ENCODE measurements at regions not wholly inside any gene's neighbourhood (a gene's known extent, or its start where the extent isn't known, plus 50 kb on each side); places are given as distances from the start of the nearest gene placed in this dataset.

GRCh38 chr4:163582703-163583102 is 88.2 kb downstream of the TMA16 start:
- no peak for DNase-seq

- no peak for DNase-seq
Observed at GRCh38 chr4:163587867-163588266, 93.4 kb downstream of the TMA16 start.

GRCh38 chr4:163588532-163588931 is 94.0 kb downstream of the TMA16 start:
- DNase-seq, result no peak

GRCh38 chr4:163590103-163590502 is 95.6 kb downstream of the TMA16 start:
- no peak for DNase-seq

GRCh38 chr4:163590619-163591264 is 96.3 kb downstream of the TMA16 start:
- no peak for DNase-seq

GRCh38 chr4:163591614-163592020 is 97.1 kb downstream of the TMA16 start:
- DNase-seq, result no peak

- DNase-seq, result no peak
Observed at GRCh38 chr4:163592212-163592611, 97.7 kb downstream of the TMA16 start.

GRCh38 chr4:163595580-163595979 is 101.1 kb downstream of the TMA16 start:
- DNase-seq, result no peak

- DNase-seq, result no peak
Observed at GRCh38 chr4:163598028-163598427, 103.5 kb downstream of the TMA16 start.

GRCh38 chr4:163598489-163598888 is 104.0 kb downstream of the TMA16 start:
- DNase-seq, result no peak

GRCh38 chr4:163600727-163601126 is 106.2 kb downstream of the TMA16 start:
- no peak for DNase-seq

GRCh38 chr4:163603257-163603656 is 108.8 kb downstream of the TMA16 start:
- no peak for DNase-seq

GRCh38 chr4:163606896-163607691 is 112.6 kb downstream of the TMA16 start:
- no peak for DNase-seq

GRCh38 chr4:163609019-163609418 is 114.5 kb downstream of the TMA16 start:
- no peak for DNase-seq

- DNase-seq, result no peak
Observed at GRCh38 chr4:163610648-163611047, 116.2 kb downstream of the TMA16 start.

- no peak for DNase-seq
Observed at GRCh38 chr4:163611182-163611581, 116.7 kb downstream of the TMA16 start.

- no peak for DNase-seq
Observed at GRCh38 chr4:163611784-163612445, 117.4 kb downstream of the TMA16 start.

- no peak for DNase-seq
Observed at GRCh38 chr4:163612762-163613161, 118.3 kb downstream of the TMA16 start.

GRCh38 chr4:163613383-163613782 is 118.9 kb downstream of the TMA16 start:
- DNase-seq, result no peak

- no peak for DNase-seq
Observed at GRCh38 chr4:163614866-163615265, 120.4 kb downstream of the TMA16 start.

- no peak for DNase-seq
Observed at GRCh38 chr4:163618845-163619244, 124.4 kb downstream of the TMA16 start.

GRCh38 chr4:163620738-163621137 is 126.2 kb downstream of the TMA16 start:
- DNase-seq, result no peak

GRCh38 chr4:163621821-163622220 is 127.3 kb downstream of the TMA16 start:
- DNase-seq, result no peak

Data from activated T-cell treated with anti-CD3 and anti-CD28 coated beads, Interleukin-2, amount 50 U/mL, for 1 hour (primary cell).